Esophagus squamous epithelium (tissue), 5 donors: ENCODE measurements at regions not wholly inside any gene's neighbourhood (a gene's known extent, or its start where the extent isn't known, plus 50 kb on each side); places are given as distances from the start of the nearest gene placed in this dataset.

ENCODE experiments used
- DNase-seq: peaks from one replicate; lab custom pipeline; 2025; lab: John Stamatoyannopoulos, UW
- H3K27ac ChIP-seq, 4 donors: fragments of 200-600 bp; sonication (generic); one replicate each; pipeline ENCODE4 v1.5.1; 2016 to 2019; ENCODE audit warnings: mild to moderate bottlenecking in 1 of 4
- H3K27me3 ChIP-seq, 4 donors: fragments of 200-600 bp; sonication (generic); 1 replicate in 3 of 4; 2 replicates in 1 of 4; pipeline versions ENCODE4 v1.5.1 to v1.6.0; 2017 to 2021; ENCODE audit warnings: antibody characterized with exemption in 1 of 4
- H3K36me3 ChIP-seq, 3 donors: fragments of 200-600 bp; sonication (generic); one replicate each; pipeline ENCODE4 v1.5.1; 2016 to 2019
- H3K4me1 ChIP-seq, 3 donors: fragments of 200-600 bp; sonication (generic); one replicate each; pipeline ENCODE4 v1.5.1; 2017 to 2019
- H3K4me3 ChIP-seq, 4 donors: fragments of 200-600 bp; sonication (generic); 1 replicate in 3 of 4; 2 replicates in 1 of 4; pipeline ENCODE4 v1.5.1; 2016 to 2019; ENCODE audit warnings: mild to moderate bottlenecking in 2 of 4, moderate library complexity in 1 of 4
- H3K9me3 ChIP-seq, 3 donors: fragments of 200-600 bp; sonication (generic); one replicate each; pipeline ENCODE4 v1.5.1; 2016 to 2019
- POLR2A ChIP-seq, 4 donors: fragments of 450-650 bp; IDR thresholded peaks; one replicate each; pipeline ENCODE4 v1.6.1; 2017; ENCODE audit warnings: antibody characterized with exemption in 4 of 4, mild to moderate bottlenecking in 4 of 4, moderate library complexity in 3 of 4
- WGBS, 2 donors: methylation state at CpG; one replicate each; pipeline ENCODE4 v1.1.5; 2018; 5-methylcytosine and 5-hydroxymethylcytosine counted together
- intact Hi-C: fragments of 100-400 bp; cut with DNase I; formaldehyde crosslinking; loops from one replicate; pipeline ENCODE4 v1.15.0; 2022
- TF ChIP-seq, protein P1 (sequence below), 6 experiments: fragments of 450-650 bp in 4 of 6; fragments of 200-600 bp in 2 of 6; sonication (generic) in 2 of 6; IDR thresholded peaks; one replicate each; pipeline ENCODE4 v1.5.1; 2016 to 2019; ENCODE audit warnings: antibody characterized with exemption in 6 of 6, mild to moderate bottlenecking in 4 of 6, moderate library complexity in 4 of 6
- donor health status: DM: yes; HTN: yes; CAD: no.

DNA sequence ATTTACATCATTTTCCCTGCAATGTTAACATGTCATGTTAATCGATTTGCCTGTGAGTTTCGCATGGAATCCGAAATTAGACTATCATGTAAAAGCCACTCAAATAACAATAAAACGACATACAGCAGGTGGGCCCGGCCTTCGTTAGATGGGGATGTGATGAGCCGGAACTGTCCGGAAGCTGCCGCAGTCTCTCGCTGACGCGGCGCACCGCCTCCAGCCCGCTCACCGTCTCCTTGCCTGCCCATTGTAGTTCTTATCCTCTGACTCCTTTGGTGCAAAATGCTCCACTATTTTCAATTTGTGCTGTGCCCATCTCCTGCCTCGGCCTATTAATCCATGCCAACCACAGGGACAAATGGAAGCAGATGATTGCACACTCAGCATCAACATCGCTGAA, 877.5 kb upstream of the TENM3 start:
- no peak overlapping the region for H3K4me3 ChIP-seq
- DNase-seq = no peak
- 88 to 92% methylated on average over 18 of the region's 18 CpGs for WGBS, 2 donors

DNA sequence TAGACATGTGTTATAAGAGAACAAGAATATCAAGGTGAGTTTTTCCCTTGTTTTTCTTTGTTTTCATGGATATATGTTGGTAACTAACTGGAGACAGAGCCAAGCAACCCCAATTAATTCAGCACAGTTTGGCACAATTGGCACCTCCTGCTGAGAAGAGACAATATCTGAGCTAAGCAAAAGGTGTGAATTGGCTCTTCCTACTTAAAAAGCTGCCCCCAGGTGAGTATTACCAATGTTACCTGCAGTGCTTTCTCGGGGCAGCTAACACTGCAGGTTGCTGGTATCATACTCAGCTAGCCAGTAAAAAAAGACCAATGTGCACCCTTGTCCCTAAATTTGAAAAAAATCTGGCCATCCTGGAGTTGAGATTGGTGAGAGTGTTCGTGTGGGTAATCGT, 871.2 kb upstream of the TENM3 start:
- H3K27me3 ChIP-seq = no peaks in the 10 kb centered on the region
- TF ChIP-seq, protein P1, sequence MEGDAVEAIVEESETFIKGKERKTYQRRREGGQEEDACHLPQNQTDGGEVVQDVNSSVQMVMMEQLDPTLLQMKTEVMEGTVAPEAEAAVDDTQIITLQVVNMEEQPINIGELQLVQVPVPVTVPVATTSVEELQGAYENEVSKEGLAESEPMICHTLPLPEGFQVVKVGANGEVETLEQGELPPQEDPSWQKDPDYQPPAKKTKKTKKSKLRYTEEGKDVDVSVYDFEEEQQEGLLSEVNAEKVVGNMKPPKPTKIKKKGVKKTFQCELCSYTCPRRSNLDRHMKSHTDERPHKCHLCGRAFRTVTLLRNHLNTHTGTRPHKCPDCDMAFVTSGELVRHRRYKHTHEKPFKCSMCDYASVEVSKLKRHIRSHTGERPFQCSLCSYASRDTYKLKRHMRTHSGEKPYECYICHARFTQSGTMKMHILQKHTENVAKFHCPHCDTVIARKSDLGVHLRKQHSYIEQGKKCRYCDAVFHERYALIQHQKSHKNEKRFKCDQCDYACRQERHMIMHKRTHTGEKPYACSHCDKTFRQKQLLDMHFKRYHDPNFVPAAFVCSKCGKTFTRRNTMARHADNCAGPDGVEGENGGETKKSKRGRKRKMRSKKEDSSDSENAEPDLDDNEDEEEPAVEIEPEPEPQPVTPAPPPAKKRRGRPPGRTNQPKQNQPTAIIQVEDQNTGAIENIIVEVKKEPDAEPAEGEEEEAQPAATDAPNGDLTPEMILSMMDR (IDR thresholded peaks at IDR 0.05) = no peak
- no peak for TF ChIP-seq POLR2A (IDR thresholded peaks at IDR 0.05)
- intact Hi-C loops = no loop called here
- 50 to 63% methylated on average over 3 of the region's 3 CpGs for WGBS, 2 donors
- H3K4me1 ChIP-seq = no peaks in the 10 kb centered on the region
- no peak overlapping the region for H3K4me3 ChIP-seq
- DNase-seq = no peak
- no peaks in the 10 kb centered on the region for H3K36me3 ChIP-seq
- H3K27ac ChIP-seq = no peak overlapping the region
- no peaks in the 10 kb centered on the region for H3K9me3 ChIP-seq

More for the DNA sequence above, 877.5 kb upstream of the TENM3 start:
- TF ChIP-seq POLR2A (IDR thresholded peaks at IDR 0.05) = no peak
- TF ChIP-seq, protein P1 (IDR thresholded peaks at IDR 0.05) = no peak
- no peak overlapping the region for H3K27ac ChIP-seq
- no peaks in the 10 kb centered on the region for H3K27me3 ChIP-seq
- no peaks in the 10 kb centered on the region for H3K36me3 ChIP-seq
- H3K4me1 ChIP-seq = no peaks in the 10 kb centered on the region
- no peaks in the 10 kb centered on the region for H3K9me3 ChIP-seq
- intact Hi-C loops = no loop called here

DNA sequence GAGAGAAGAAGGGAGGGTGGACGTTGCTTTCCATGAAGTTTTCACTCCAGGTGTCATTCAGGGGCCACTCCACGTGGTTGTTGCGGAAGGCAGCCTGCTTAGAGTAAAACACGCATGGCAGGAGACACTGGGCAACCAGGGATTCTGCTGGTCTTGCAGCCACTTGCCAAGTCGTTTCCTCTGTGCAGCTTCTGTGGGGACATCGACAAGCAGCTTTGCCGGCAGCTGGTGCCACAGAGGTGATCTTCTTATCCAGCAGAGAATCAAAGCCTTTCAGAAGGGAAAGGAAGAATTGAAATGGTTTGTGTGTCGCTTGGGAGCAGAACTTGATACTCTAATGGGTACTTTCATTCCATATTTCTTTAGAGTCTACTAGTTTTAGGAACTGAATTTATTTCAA, 867.1 kb upstream of the TENM3 start:
- WGBS, 2 donors = 51 to 66% methylated on average over 6 to 8 of the region's 8 CpGs
- H3K9me3 ChIP-seq = no peaks in the 10 kb centered on the region
- no peak for DNase-seq
- intact Hi-C loops = no loop called here
- H3K4me1 ChIP-seq = no peaks in the 10 kb centered on the region
- TF ChIP-seq, protein P1 (IDR thresholded peaks at IDR 0.05) = no peak
- TF ChIP-seq POLR2A (IDR thresholded peaks at IDR 0.05) = no peak
- no peaks in the 10 kb centered on the region for H3K36me3 ChIP-seq
- H3K4me3 ChIP-seq = no peak overlapping the region
- H3K27ac ChIP-seq = no peak overlapping the region
- H3K27me3 ChIP-seq = no peaks in the 10 kb centered on the region

DNA sequence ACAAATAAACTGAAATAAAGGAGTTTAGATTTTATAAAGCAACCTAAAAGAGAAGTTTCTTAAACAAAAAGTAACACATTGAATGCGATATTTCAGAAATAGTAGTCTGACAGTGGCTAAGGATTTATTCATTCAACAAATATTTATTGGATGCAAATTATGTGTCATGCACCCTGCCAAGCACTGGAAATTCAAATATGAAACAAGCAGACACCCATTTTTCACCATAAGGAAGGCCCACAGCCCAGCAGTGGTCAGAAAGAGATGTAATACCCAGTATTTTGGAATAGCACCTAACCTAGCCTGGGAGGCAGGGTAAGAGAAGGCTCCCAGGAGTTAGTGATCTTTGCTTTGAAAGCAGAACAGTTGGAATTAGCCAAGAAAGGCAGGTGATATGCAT, 855.1 kb upstream of the TENM3 start:
- no peak for TF ChIP-seq POLR2A (IDR thresholded peaks at IDR 0.05)
- TF ChIP-seq, protein P1 (IDR thresholded peaks at IDR 0.05) = no peak
- intact Hi-C loops = no loop called here
- Histone ChIP-seq H3K4me3 (no peak overlapping the region), H3K9me3 (no peaks in the 10 kb centered on the region), H3K27ac (no peak overlapping the region), H3K4me1 (no peaks in the 10 kb centered on the region), H3K36me3 (no peaks in the 10 kb centered on the region), H3K27me3 (no peaks in the 10 kb centered on the region)
- WGBS, 2 donors = 72 to 85% methylated on average over 1 of the region's 1 CpG
- no peak for DNase-seq

DNA sequence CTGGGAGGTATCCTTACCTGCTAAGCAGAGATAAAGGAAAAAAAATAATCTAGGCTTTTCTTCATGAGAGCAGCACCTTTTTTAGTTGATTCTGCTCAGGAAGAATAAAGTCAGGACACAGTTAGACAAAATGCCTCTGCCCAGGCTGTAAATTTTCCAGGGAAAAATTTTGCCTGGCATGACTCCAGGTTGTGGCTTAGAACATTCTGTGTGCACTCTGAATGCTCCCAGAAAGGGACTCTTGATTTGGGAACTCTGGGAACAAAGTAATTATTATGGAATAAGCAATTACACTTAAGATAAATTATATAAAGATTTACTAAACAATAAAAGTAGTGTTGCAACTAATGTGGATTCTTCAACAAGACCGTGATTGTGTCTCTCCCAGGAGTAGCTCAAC, 826.2 kb upstream of the TENM3 start:
- H3K36me3 ChIP-seq = no peaks in the 10 kb centered on the region

More for the DNA sequence above, 826.2 kb upstream of the TENM3 start:
- Histone ChIP-seq H3K4me1 (no peaks in the 10 kb centered on the region), H3K4me3 (no peak overlapping the region), H3K9me3 (no peaks in the 10 kb centered on the region), H3K27ac (no peak overlapping the region), H3K27me3 (no peaks in the 10 kb centered on the region)
- intact Hi-C loops = no loop called here
- no peak for TF ChIP-seq POLR2A (IDR thresholded peaks at IDR 0.05)
- TF ChIP-seq, protein P1 (IDR thresholded peaks at IDR 0.05) = no peak
- 33 to 73% methylated on average over 1 of the region's 1 CpG for WGBS, 2 donors
- no peak for DNase-seq
